SK-N-SH (cell line): ENCODE measurements at regions not wholly inside any gene's neighbourhood (a gene's known extent, or its start where the extent isn't known, plus 50 kb on each side); places are given as distances from the start of the nearest gene placed in this dataset.

Experiments used
- CHD2 ChIP-seq: fragments of 150-350 bp; IDR thresholded peaks from 2 replicates; pipeline ENCODE4 v1.6.1; 2018; ENCODE audit warnings: low read length; ENCODE audit not compliant: partially characterized antibody
- EP300 ChIP-seq, 2 experiments: IDR thresholded peaks; 2 replicates each; pipeline versions ENCODE4 v1.4.0 to v1.6.1; 2012; ENCODE audit warnings: borderline replicate concordance in 1 of 2, low read depth in 1 of 2, low read length in 1 of 2
- EZH2phosphoT487 ChIP-seq: fragments of 200-600 bp; sonication (generic); IDR thresholded peaks from 2 replicates; pipeline ENCODE4 v1.6.1; 2017; ENCODE audit warnings: low read depth, mixed run types, mild to moderate bottlenecking, antibody characterized with exemption, moderate library complexity, borderline replicate concordance
- GABPA ChIP-seq: IDR thresholded peaks from 2 replicates; pipeline ENCODE4 v1.4.0; 2012; ENCODE audit warnings: low read depth, mild to moderate bottlenecking
- GATA2 ChIP-seq: sonication (generic); formaldehyde crosslinking; IDR thresholded peaks from 2 replicates; pipeline ENCODE4 v1.5.0; 2020; ENCODE audit warnings: mild to moderate bottlenecking, missing genetic modification reagents
- POLR2AphosphoS5 ChIP-seq: IDR thresholded peaks from 2 replicates; pipeline ENCODE4 v1.6.1; 2012; ENCODE audit warnings: low read depth, low read length
- RCOR1 ChIP-seq: fragments of 150-350 bp; IDR thresholded peaks from 2 replicates; pipeline ENCODE4 v1.6.1; 2017; ENCODE audit warnings: antibody characterized with exemption, low read length
- RFX5 ChIP-seq: IDR thresholded peaks from 2 replicates; pipeline ENCODE4 v1.6.1; 2012; ENCODE audit warnings: mild to moderate bottlenecking, improper control_type of control experiment, low read length
- TAF1 ChIP-seq: IDR thresholded peaks from 2 replicates; pipeline ENCODE4 v1.6.1; 2012; ENCODE audit warnings: low read depth, mild to moderate bottlenecking, low read length, moderate library complexity, borderline replicate concordance
- TEAD4 ChIP-seq: IDR thresholded peaks from 2 replicates; pipeline ENCODE4 v1.4.0; 2012; ENCODE audit warnings: mild to moderate bottlenecking, borderline replicate concordance; ENCODE audit not compliant: insufficient read depth
- TF ChIP-seq, protein P1 (sequence below): fragments of 200-600 bp; sonication (generic); IDR thresholded peaks from 2 replicates; pipeline ENCODE4 v1.6.1; 2017; ENCODE audit warnings: antibody characterized with exemption, mild to moderate bottlenecking, moderate library complexity
- TF ChIP-seq, protein P2 (sequence below): IDR thresholded peaks from 2 replicates; pipeline ENCODE4 v1.6.1; 2012; ENCODE audit warnings: mild to moderate bottlenecking, low read depth, low read length, moderate library complexity
- TF ChIP-seq, protein P3 (sequence below): IDR thresholded peaks from 2 replicates; pipeline ENCODE4; 2012
- TF ChIP-seq, protein P4 (sequence below): IDR thresholded peaks from 2 replicates; pipeline ENCODE4 v1.4.0; 2012; ENCODE audit warnings: low read depth, borderline replicate concordance

DNA sequence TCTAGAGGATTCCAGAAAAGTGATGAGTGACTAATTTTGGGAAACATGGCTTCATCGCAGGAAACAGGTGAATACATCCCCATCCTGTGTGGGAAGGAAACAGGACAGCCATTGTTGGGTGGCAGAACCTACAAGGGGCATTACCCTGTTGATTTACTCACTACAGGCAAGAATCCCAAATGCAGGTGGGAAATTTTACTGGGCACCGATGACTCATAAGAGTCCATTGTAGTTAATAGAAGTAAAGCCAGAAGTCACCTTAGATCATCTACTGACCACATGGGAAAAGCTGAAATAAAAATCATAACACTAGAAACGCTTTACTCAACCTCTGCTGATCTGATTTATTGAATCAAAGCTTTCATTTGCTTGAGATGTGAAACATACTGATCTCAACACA, 136.4 kb downstream of the TRIML1 start:
- TF ChIP-seq, protein P1, sequence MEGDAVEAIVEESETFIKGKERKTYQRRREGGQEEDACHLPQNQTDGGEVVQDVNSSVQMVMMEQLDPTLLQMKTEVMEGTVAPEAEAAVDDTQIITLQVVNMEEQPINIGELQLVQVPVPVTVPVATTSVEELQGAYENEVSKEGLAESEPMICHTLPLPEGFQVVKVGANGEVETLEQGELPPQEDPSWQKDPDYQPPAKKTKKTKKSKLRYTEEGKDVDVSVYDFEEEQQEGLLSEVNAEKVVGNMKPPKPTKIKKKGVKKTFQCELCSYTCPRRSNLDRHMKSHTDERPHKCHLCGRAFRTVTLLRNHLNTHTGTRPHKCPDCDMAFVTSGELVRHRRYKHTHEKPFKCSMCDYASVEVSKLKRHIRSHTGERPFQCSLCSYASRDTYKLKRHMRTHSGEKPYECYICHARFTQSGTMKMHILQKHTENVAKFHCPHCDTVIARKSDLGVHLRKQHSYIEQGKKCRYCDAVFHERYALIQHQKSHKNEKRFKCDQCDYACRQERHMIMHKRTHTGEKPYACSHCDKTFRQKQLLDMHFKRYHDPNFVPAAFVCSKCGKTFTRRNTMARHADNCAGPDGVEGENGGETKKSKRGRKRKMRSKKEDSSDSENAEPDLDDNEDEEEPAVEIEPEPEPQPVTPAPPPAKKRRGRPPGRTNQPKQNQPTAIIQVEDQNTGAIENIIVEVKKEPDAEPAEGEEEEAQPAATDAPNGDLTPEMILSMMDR, result no peak
- TF ChIP-seq, protein P2, sequence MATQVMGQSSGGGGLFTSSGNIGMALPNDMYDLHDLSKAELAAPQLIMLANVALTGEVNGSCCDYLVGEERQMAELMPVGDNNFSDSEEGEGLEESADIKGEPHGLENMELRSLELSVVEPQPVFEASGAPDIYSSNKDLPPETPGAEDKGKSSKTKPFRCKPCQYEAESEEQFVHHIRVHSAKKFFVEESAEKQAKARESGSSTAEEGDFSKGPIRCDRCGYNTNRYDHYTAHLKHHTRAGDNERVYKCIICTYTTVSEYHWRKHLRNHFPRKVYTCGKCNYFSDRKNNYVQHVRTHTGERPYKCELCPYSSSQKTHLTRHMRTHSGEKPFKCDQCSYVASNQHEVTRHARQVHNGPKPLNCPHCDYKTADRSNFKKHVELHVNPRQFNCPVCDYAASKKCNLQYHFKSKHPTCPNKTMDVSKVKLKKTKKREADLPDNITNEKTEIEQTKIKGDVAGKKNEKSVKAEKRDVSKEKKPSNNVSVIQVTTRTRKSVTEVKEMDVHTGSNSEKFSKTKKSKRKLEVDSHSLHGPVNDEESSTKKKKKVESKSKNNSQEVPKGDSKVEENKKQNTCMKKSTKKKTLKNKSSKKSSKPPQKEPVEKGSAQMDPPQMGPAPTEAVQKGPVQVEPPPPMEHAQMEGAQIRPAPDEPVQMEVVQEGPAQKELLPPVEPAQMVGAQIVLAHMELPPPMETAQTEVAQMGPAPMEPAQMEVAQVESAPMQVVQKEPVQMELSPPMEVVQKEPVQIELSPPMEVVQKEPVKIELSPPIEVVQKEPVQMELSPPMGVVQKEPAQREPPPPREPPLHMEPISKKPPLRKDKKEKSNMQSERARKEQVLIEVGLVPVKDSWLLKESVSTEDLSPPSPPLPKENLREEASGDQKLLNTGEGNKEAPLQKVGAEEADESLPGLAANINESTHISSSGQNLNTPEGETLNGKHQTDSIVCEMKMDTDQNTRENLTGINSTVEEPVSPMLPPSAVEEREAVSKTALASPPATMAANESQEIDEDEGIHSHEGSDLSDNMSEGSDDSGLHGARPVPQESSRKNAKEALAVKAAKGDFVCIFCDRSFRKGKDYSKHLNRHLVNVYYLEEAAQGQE, result no peak
- no peak for TF ChIP-seq POLR2AphosphoS5
- TF ChIP-seq GABPA, result no peak
- TF ChIP-seq, protein P3, sequence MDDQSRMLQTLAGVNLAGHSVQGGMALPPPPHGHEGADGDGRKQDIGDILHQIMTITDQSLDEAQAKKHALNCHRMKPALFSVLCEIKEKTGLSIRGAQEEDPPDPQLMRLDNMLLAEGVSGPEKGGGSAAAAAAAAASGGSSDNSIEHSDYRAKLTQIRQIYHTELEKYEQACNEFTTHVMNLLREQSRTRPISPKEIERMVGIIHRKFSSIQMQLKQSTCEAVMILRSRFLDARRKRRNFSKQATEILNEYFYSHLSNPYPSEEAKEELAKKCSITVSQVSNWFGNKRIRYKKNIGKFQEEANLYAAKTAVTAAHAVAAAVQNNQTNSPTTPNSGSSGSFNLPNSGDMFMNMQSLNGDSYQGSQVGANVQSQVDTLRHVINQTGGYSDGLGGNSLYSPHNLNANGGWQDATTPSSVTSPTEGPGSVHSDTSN, result no peak
- no peak for TF ChIP-seq GATA2 (CRISPR knock-in tag)
- no peak for TF ChIP-seq TEAD4
- TF ChIP-seq EP300 (IDR thresholded peaks at IDR 0.05; ENCODE audit: borderline replicate concordance in 1 of 2, low read depth in 1 of 2, low read length in 1 of 2), result no peak
- no peak for TF ChIP-seq RCOR1
- TF ChIP-seq CHD2, result no peak
- TF ChIP-seq TAF1, result no peak
- TF ChIP-seq, protein P4, sequence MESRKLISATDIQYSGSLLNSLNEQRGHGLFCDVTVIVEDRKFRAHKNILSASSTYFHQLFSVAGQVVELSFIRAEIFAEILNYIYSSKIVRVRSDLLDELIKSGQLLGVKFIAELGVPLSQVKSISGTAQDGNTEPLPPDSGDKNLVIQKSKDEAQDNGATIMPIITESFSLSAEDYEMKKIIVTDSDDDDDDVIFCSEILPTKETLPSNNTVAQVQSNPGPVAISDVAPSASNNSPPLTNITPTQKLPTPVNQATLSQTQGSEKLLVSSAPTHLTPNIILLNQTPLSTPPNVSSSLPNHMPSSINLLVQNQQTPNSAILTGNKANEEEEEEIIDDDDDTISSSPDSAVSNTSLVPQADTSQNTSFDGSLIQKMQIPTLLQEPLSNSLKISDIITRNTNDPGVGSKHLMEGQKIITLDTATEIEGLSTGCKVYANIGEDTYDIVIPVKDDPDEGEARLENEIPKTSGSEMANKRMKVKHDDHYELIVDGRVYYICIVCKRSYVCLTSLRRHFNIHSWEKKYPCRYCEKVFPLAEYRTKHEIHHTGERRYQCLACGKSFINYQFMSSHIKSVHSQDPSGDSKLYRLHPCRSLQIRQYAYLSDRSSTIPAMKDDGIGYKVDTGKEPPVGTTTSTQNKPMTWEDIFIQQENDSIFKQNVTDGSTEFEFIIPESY, result no peak
- TF ChIP-seq EZH2phosphoT487, result no peak
- TF ChIP-seq RFX5, result no peak
